Right lobe of liver (tissue), 4 donors: ENCODE measurements at regions not wholly inside any gene's neighbourhood (a gene's known extent, or its start where the extent isn't known, plus 50 kb on each side); places are given as distances from the start of the nearest gene placed in this dataset.

Experiments used
- POLR2A ChIP-seq: fragments of 450-650 bp; IDR thresholded peaks from one replicate; pipeline ENCODE4 v1.6.1; 2017; ENCODE audit warnings: antibody characterized with exemption, mild to moderate bottlenecking
- TF ChIP-seq, protein P1 (sequence below), 4 donors: fragments of 200-600 bp in 3 of 4; fragments of 450-650 bp in 1 of 4; IDR thresholded peaks; one replicate each; pipeline versions ENCODE4 v1.5.1 to v1.8.0; 2016 to 2022; ENCODE audit warnings: antibody characterized with exemption in 4 of 4, mild to moderate bottlenecking in 2 of 4
- donor health status: DM: no; HTN: no; CAD: no.
- donor health status: DM: no; HTN: no; CAD: no.
- donor health status: DM: no; HTN: yes; CAD: no.

DNA sequence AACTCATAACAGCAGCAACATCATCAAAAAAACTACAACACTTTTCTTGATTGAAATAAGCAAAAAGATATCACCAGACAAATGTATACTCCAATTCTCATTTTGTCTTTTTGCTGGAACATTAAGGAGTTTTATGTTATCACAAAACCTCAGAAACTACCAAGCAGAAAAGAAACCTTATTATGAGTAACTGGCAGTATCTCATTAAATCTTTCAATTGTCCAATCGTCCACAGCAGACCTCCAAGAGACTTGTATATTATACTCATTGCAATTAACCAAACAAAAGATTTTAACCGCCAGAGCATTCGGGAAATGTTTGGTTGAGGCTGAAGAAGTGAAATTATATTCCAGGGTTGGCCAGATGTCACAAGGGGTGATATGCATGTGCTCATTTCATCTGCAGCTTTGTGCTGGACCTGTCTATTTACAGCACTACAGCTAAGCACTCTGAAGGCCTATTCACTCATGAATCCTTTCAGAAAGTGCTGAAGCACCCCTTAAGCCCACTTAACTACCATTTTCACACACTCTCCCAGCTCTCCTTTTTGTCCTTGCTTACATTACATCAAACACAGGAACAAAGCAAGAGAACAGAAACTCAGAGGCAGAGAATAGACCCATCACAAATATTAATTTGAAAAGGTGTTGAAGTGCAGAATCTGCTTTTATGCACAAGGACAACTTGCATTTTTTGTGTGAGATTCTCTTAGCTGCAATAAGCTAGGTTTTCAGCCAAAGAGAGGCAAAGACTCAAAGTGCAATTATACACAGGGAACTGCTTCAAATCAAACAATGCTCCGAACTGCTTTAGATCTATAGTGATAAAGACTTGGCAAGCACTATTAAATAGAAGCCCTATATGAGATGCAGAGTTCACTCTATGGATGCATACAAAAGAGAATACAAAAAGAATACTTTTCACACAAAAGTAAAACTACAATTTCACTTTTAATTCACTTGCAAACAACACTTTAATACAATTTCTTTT is 150.4 kb upstream of the POU5F2 start:
- TF ChIP-seq, protein P1, sequence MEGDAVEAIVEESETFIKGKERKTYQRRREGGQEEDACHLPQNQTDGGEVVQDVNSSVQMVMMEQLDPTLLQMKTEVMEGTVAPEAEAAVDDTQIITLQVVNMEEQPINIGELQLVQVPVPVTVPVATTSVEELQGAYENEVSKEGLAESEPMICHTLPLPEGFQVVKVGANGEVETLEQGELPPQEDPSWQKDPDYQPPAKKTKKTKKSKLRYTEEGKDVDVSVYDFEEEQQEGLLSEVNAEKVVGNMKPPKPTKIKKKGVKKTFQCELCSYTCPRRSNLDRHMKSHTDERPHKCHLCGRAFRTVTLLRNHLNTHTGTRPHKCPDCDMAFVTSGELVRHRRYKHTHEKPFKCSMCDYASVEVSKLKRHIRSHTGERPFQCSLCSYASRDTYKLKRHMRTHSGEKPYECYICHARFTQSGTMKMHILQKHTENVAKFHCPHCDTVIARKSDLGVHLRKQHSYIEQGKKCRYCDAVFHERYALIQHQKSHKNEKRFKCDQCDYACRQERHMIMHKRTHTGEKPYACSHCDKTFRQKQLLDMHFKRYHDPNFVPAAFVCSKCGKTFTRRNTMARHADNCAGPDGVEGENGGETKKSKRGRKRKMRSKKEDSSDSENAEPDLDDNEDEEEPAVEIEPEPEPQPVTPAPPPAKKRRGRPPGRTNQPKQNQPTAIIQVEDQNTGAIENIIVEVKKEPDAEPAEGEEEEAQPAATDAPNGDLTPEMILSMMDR (IDR thresholded peaks at IDR 0.05): no peak
- TF ChIP-seq POLR2A: no peak
